ENCODE measurements at regions not wholly inside any gene's neighbourhood (a gene's known extent, or its start where the extent isn't known, plus 50 kb on each side); places are given as distances from the start of the nearest gene placed in this dataset.

GRCh38 chr11:76287227-76287626 lies 80.9 kb upstream of the WNT11 start:
- TF ChIP-seq, protein P1, sequence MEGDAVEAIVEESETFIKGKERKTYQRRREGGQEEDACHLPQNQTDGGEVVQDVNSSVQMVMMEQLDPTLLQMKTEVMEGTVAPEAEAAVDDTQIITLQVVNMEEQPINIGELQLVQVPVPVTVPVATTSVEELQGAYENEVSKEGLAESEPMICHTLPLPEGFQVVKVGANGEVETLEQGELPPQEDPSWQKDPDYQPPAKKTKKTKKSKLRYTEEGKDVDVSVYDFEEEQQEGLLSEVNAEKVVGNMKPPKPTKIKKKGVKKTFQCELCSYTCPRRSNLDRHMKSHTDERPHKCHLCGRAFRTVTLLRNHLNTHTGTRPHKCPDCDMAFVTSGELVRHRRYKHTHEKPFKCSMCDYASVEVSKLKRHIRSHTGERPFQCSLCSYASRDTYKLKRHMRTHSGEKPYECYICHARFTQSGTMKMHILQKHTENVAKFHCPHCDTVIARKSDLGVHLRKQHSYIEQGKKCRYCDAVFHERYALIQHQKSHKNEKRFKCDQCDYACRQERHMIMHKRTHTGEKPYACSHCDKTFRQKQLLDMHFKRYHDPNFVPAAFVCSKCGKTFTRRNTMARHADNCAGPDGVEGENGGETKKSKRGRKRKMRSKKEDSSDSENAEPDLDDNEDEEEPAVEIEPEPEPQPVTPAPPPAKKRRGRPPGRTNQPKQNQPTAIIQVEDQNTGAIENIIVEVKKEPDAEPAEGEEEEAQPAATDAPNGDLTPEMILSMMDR (IDR thresholded peaks at IDR 0.05; ENCODE audit: insufficient read depth, low read length) = no peak
- H3K4me3 ChIP-seq (ENCODE audit: low read depth, low read length) = no peak overlapping the region
- DNase-seq (ENCODE audit: low read depth) = no peak

DNA sequence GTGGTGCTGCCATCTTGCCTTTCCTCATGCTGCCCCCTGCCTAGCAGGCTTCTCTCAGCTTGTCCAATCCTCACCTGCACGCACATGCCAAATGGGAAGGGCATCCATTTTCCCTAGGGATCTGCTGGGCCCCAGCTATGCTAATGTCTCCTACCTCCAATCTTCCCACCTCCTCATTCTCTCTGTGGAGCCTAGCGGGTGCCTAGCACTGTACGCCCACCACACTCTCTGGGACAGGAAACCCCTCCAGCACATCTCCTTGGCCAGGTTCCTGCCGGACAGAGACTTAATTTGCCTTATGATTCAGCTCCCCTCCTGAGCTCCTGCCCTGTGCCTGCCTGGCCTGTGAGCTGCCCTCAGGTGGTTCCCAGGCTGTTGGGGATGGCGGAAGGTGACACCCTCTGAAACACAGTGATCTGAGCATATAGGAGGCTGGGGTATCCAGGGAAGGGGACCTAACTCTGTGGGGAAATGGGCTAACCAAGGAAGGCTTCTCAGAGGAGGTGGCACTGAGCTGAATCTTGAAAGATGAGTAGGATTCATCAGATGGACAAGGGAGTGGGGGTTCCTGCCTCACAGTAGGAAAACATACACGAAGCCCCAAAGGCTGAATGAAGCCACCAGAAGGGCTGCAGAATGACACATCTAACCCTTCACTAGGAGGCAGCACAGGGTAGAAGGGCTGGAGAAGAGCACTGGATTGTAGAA lies 79.2 kb upstream of the WNT11 start:
- TF ChIP-seq, protein P1 (IDR thresholded peaks at IDR 0.05; ENCODE audit: insufficient read depth, low read length) = no peak
- H3K4me3 ChIP-seq (ENCODE audit: low read depth, low read length) = no peak overlapping the region
- DNase-seq (ENCODE audit: low read depth) = no peak

GRCh38 chr11:76284161-76284560 lies 77.9 kb upstream of the WNT11 start:
- H3K4me3 ChIP-seq (ENCODE audit: low read depth, low read length) = no peak overlapping the region
- TF ChIP-seq, protein P1 (IDR thresholded peaks at IDR 0.05; ENCODE audit: insufficient read depth, low read length) = no peak
- no peak for DNase-seq (ENCODE audit: low read depth)

GRCh38 chr11:76282811-76283595 lies 76.7 kb upstream of the WNT11 start:
- TF ChIP-seq, protein P1 (IDR thresholded peaks at IDR 0.05; ENCODE audit: insufficient read depth, low read length) = no peak
- H3K4me3 ChIP-seq (ENCODE audit: low read depth, low read length) = no peak overlapping the region
- DNase-seq (ENCODE audit: low read depth) = no peak

- no peak for DNase-seq (ENCODE audit: low read depth)
- no peak overlapping the region for H3K4me3 ChIP-seq (ENCODE audit: low read depth, low read length)
- TF ChIP-seq, protein P1 (IDR thresholded peaks at IDR 0.05; ENCODE audit: insufficient read depth, low read length) = no peak
These were observed 75.9 kb upstream of the WNT11 start for GRCh38 chr11:76282172-76282571.

- no peak for DNase-seq (ENCODE audit: low read depth)
- H3K4me3 ChIP-seq (ENCODE audit: low read depth, low read length) = no peak overlapping the region
- TF ChIP-seq, protein P1 (IDR thresholded peaks at IDR 0.05; ENCODE audit: insufficient read depth, low read length) = no peak
These were observed 75.2 kb upstream of the WNT11 start for GRCh38 chr11:76281558-76281906.

Data from fibroblast of the aortic adventitia (primary cell).